ENCODE measurements at regions not wholly inside any gene's neighbourhood (a gene's known extent, or its start where the extent isn't known, plus 50 kb on each side); places are given as distances from the start of the nearest gene placed in this dataset.

DNA sequence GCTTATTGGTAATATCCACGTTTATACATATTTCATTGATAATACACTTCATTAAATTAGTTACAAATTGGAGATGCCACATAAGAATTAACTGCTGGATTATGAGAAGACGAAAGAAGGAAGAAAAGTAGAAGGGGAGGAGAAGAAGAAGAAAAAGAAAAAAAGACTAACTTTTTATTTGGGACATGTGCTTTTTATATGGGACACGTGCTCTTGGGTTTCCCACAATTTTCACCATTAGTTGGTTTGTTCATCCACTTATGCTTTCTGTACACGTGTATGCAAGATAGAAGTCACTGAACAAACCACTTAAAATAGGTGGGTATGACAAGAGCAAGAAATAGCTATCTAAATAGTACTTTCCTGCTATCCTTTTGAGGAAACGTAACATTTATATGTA is 98.6 kb downstream of the MRPS30 start:
- TF ChIP-seq, protein P1, sequence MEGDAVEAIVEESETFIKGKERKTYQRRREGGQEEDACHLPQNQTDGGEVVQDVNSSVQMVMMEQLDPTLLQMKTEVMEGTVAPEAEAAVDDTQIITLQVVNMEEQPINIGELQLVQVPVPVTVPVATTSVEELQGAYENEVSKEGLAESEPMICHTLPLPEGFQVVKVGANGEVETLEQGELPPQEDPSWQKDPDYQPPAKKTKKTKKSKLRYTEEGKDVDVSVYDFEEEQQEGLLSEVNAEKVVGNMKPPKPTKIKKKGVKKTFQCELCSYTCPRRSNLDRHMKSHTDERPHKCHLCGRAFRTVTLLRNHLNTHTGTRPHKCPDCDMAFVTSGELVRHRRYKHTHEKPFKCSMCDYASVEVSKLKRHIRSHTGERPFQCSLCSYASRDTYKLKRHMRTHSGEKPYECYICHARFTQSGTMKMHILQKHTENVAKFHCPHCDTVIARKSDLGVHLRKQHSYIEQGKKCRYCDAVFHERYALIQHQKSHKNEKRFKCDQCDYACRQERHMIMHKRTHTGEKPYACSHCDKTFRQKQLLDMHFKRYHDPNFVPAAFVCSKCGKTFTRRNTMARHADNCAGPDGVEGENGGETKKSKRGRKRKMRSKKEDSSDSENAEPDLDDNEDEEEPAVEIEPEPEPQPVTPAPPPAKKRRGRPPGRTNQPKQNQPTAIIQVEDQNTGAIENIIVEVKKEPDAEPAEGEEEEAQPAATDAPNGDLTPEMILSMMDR (IDR thresholded peaks at IDR 0.05; ENCODE audit: poor library complexity): no peak
- TF ChIP-seq EZH2 (IDR thresholded peaks at IDR 0.05; ENCODE audit: borderline replicate concordance): no peak
- no peak for TF ChIP-seq EZH2phosphoT487 (IDR thresholded peaks at IDR 0.05; ENCODE audit: low read depth, severe bottlenecking, unreplicated experiment)
